IPS DF 6.9 (cell line): ENCODE measurements at regions not wholly inside any gene's neighbourhood (a gene's known extent, or its start where the extent isn't known, plus 50 kb on each side); places are given as distances from the start of the nearest gene placed in this dataset.

Source experiments
- DNase-seq: peaks from one replicate; pipeline ENCODE4 v3.0.0-alpha.2; 2013; ENCODE audit warnings: low read depth, low spot score
- H3K27ac ChIP-seq: one replicate; pipeline ENCODE4 v1.5.1; 2013; ENCODE audit warnings: low read length, control low read depth
- H3K27me3 ChIP-seq: 2 replicates; pipeline ENCODE4 v1.6.1; 2013; ENCODE audit warnings: mild to moderate bottlenecking, low read length; ENCODE audit not compliant: control insufficient read depth, insufficient read depth
- H3K36me3 ChIP-seq: 2 replicates; pipeline ENCODE4 v1.6.1; 2013; ENCODE audit warnings: low read length; ENCODE audit not compliant: control insufficient read depth, insufficient read depth
- H3K4me1 ChIP-seq: 2 replicates; pipeline ENCODE4 v1.6.1; 2013; ENCODE audit warnings: low read length; ENCODE audit not compliant: control insufficient read depth, insufficient read depth
- H3K4me3 ChIP-seq: 2 replicates; pipeline ENCODE4 v1.5.1; 2013; ENCODE audit warnings: mild to moderate bottlenecking, low read length
- H3K9me3 ChIP-seq: 2 replicates; pipeline ENCODE4 v1.6.1; 2013; ENCODE audit warnings: low read length, inconsistent platforms; ENCODE audit not compliant: control insufficient read depth, insufficient read depth
- WGBS: extraction: QIAGEN DNeasy Blood & Tissue Kit; methylation state at CpG from one replicate; pipeline ENCODE4 v1.1.7; 2013; ENCODE audit warnings: mixed read lengths, missing lambda C conversion rate; ENCODE audit not compliant: insufficient read length, insufficient coverage; 5-methylcytosine and 5-hydroxymethylcytosine counted together

- no peaks in the 10 kb centered on the region for H3K4me1 ChIP-seq
- no peak for DNase-seq
- H3K9me3 ChIP-seq = no peaks in the 10 kb centered on the region
- H3K27me3 ChIP-seq = no peaks in the 10 kb centered on the region
- WGBS = no CpG with 5 or more reads among the region's 2 CpGs
- no peak overlapping the region for H3K27ac ChIP-seq
- no peaks in the 10 kb centered on the region for H3K36me3 ChIP-seq
- H3K4me3 ChIP-seq = no peak overlapping the region
These were observed 657.0 kb downstream of the AMY1C start for GRCh38 chr1:104406728-104407127.

- Histone ChIP-seq H3K9me3 (no peaks in the 10 kb centered on the region), H3K27ac (no peak overlapping the region), H3K36me3 (no peaks in the 10 kb centered on the region), H3K4me1 (no peaks in the 10 kb centered on the region), H3K27me3 (no peaks in the 10 kb centered on the region), H3K4me3 (no peak overlapping the region)
- no CpG with 5 or more reads among the region's 8 CpGs for WGBS
- no peak for DNase-seq
These were observed 658.6 kb downstream of the AMY1C start for GRCh38 chr1:104408268-104408667.

GRCh38 chr1:104435255-104435654 is 685.6 kb downstream of the AMY1C start:
- no peak for DNase-seq
- Histone ChIP-seq H3K4me3 (no peak overlapping the region), H3K27ac (no peak overlapping the region), H3K27me3 (no peaks in the 10 kb centered on the region), H3K36me3 (no peaks in the 10 kb centered on the region), H3K9me3 (no peaks in the 10 kb centered on the region), H3K4me1 (no peaks in the 10 kb centered on the region)
- WGBS = no CpG with 5 or more reads among the region's 4 CpGs

- no peak for DNase-seq
- Histone ChIP-seq H3K9me3 (no peaks in the 10 kb centered on the region), H3K27me3 (no peaks in the 10 kb centered on the region), H3K36me3 (no peaks in the 10 kb centered on the region), H3K27ac (no peak overlapping the region), H3K4me1 (no peaks in the 10 kb centered on the region), H3K4me3 (no peak overlapping the region)
- WGBS = no CpG with 5 or more reads among the region's 1 CpG
These were observed 690.3 kb downstream of the AMY1C start for GRCh38 chr1:104440011-104440410.

- no peak for DNase-seq
- no peaks in the 10 kb centered on the region for H3K27me3 ChIP-seq
- no peak overlapping the region for H3K4me3 ChIP-seq
- H3K9me3 ChIP-seq = peaks cover 2% of the 10 kb centered on the region
- H3K36me3 ChIP-seq = no peaks in the 10 kb centered on the region
- H3K27ac ChIP-seq = no peak overlapping the region
- WGBS = no CpG with 5 or more reads among the region's 1 CpG
- H3K4me1 ChIP-seq = no peaks in the 10 kb centered on the region
These were observed 707.0 kb downstream of the AMY1C start for GRCh38 chr1:104456724-104457123.

GRCh38 chr1:104459886-104460285 is 710.2 kb downstream of the AMY1C start:
- Histone ChIP-seq H3K36me3 (no peaks in the 10 kb centered on the region), H3K27ac (no peak overlapping the region), H3K9me3 (no peaks in the 10 kb centered on the region; the same call in 1 of the 2 replicates), H3K27me3 (no peaks in the 10 kb centered on the region), H3K4me1 (peaks cover 1% of the 10 kb centered on the region; the same call in 1 of the 2 replicates), H3K4me3 (no peak overlapping the region)
- WGBS = no CpG with 5 or more reads among the region's 2 CpGs
- DNase-seq = no peak

GRCh38 chr1:104460880-104461279 is 711.2 kb downstream of the AMY1C start:
- DNase-seq = no peak
- WGBS = no CpG with 5 or more reads among the region's 1 CpG
- Histone ChIP-seq H3K36me3 (no peaks in the 10 kb centered on the region), H3K4me3 (no peak overlapping the region), H3K9me3 (no peaks in the 10 kb centered on the region; the same call in 1 of the 2 replicates), H3K27ac (no peak overlapping the region), H3K27me3 (no peaks in the 10 kb centered on the region), H3K4me1 (peaks cover 1% of the 10 kb centered on the region; the same call in 1 of the 2 replicates)

GRCh38 chr1:104463126-104463697 is 713.5 kb downstream of the AMY1C start:
- Histone ChIP-seq H3K4me1 (peaks cover 1% of the 10 kb centered on the region; the same call in 1 of the 2 replicates), H3K9me3 (no peaks in the 10 kb centered on the region; the same call in 1 of the 2 replicates)
- no peak for DNase-seq

GRCh38 chr1:104466068-104466467 is 716.4 kb downstream of the AMY1C start:
- DNase-seq = no peak
- H3K27ac ChIP-seq = no peak overlapping the region

More at GRCh38 chr1:104463126-104463697, 713.5 kb downstream of the AMY1C start:
- no peaks in the 10 kb centered on the region for H3K36me3 ChIP-seq
- H3K27me3 ChIP-seq = no peaks in the 10 kb centered on the region
- no CpG with 5 or more reads among the region's 12 CpGs for WGBS
- no peak overlapping the region for H3K27ac ChIP-seq
- H3K4me3 ChIP-seq = no peak overlapping the region

GRCh38 chr1:104467590-104467989 is 717.9 kb downstream of the AMY1C start:
- H3K4me3 ChIP-seq = no peak overlapping the region
- no CpG with 5 or more reads among the region's 5 CpGs for WGBS
- H3K36me3 ChIP-seq = no peaks in the 10 kb centered on the region
- DNase-seq = no peak
- H3K27me3 ChIP-seq = no peaks in the 10 kb centered on the region
- H3K27ac ChIP-seq = no peak overlapping the region
- no peaks in the 10 kb centered on the region for H3K9me3 ChIP-seq
- H3K4me1 ChIP-seq = peaks cover 1% of the 10 kb centered on the region; the same call in 1 of the 2 replicates

More at GRCh38 chr1:104466068-104466467, 716.4 kb downstream of the AMY1C start:
- Histone ChIP-seq H3K9me3 (no peaks in the 10 kb centered on the region), H3K4me3 (no peak overlapping the region), H3K36me3 (no peaks in the 10 kb centered on the region), H3K4me1 (peaks cover 1% of the 10 kb centered on the region; the same call in 1 of the 2 replicates), H3K27me3 (no peaks in the 10 kb centered on the region)
- WGBS = no CpG with 5 or more reads among the region's 8 CpGs

- Histone ChIP-seq H3K9me3 (no peaks in the 10 kb centered on the region), H3K4me3 (no peak overlapping the region)
These were observed 718.6 kb downstream of the AMY1C start for GRCh38 chr1:104468282-104468681.

More at GRCh38 chr1:104468282-104468681, 718.6 kb downstream of the AMY1C start:
- no CpG with 5 or more reads among the region's 4 CpGs for WGBS
- H3K27me3 ChIP-seq = no peaks in the 10 kb centered on the region
- no peaks in the 10 kb centered on the region for H3K36me3 ChIP-seq
- no peaks in the 10 kb centered on the region for H3K4me1 ChIP-seq
- DNase-seq = no peak
- no peak overlapping the region for H3K27ac ChIP-seq
